GM12873 (cell line): ENCODE measurements at regions not wholly inside any gene's neighbourhood (a gene's known extent, or its start where the extent isn't known, plus 50 kb on each side); places are given as distances from the start of the nearest gene placed in this dataset.

Experiments
- CTCF ChIP-seq: IDR thresholded peaks from 2 replicates; pipeline ENCODE4 v1.5.1; 2012; ENCODE audit warnings: low read depth, mild to moderate bottlenecking, moderate library complexity, low read length, control low read depth; ENCODE audit not compliant: insufficient read depth; ENCODE audit errors: missing control alignments

- TF ChIP-seq CTCF, result no peak
These were observed 145.7 kb upstream of the CHST15 start for GRCh38 chr10:124239134-124239533.

- no peak for TF ChIP-seq CTCF
These were observed 145.0 kb upstream of the CHST15 start for GRCh38 chr10:124238367-124238766.

- no peak for TF ChIP-seq CTCF
These were observed 144.0 kb upstream of the CHST15 start for GRCh38 chr10:124237282-124237961.

GRCh38 chr10:124236816-124237215 lies 143.4 kb upstream of the CHST15 start:
- TF ChIP-seq CTCF, result no peak

- TF ChIP-seq CTCF, result no peak
These were observed 142.7 kb upstream of the CHST15 start for GRCh38 chr10:124236136-124236535.

- TF ChIP-seq CTCF, result no peak
These were observed 141.8 kb upstream of the CHST15 start for GRCh38 chr10:124235232-124235631.

- TF ChIP-seq CTCF, result no peak
These were observed 140.2 kb upstream of the CHST15 start for GRCh38 chr10:124233546-124234138.
